Choroid plexus epithelial cell (primary cell): ENCODE measurements at regions not wholly inside any gene's neighbourhood (a gene's known extent, or its start where the extent isn't known, plus 50 kb on each side); places are given as distances from the start of the nearest gene placed in this dataset.

Source experiments
- DNase-seq: peaks from one replicate; pipeline ENCODE4 v3.0.0-alpha.2; 2010; ENCODE audit warnings: low read depth
- H3K4me3 ChIP-seq: 2 replicates; pipeline ENCODE4 v1.5.1; 2011; ENCODE audit warnings: low read depth, mild to moderate bottlenecking, control low read depth, low read length, moderate library complexity
- TF ChIP-seq, protein P1 (sequence below): conservative IDR thresholded peaks from 2 replicates; pipeline ENCODE4 v1.5.1; 2011; ENCODE audit warnings: low read depth, mild to moderate bottlenecking, control low read depth, inconsistent platforms, low read length, moderate library complexity

DNA sequence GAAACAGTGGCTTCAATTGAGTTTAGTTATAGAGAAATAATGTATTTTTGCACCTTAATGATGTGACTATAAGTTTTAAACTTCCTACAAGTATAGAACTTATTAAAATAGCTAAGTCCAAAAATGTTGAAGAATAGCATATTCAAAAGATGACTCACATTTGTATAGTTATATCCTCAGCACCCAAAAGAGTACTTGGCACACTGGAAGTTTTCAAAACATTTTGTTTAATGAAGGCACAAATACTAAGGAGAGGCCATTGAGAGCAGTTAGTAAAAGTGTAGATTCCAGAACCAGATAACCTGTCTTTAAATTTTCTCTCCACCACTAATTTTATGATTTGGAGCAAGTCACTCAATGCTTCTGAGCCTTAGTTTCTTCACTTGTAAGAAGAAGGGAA lies 226.9 kb upstream of the MID1 start:
- TF ChIP-seq, protein P1, sequence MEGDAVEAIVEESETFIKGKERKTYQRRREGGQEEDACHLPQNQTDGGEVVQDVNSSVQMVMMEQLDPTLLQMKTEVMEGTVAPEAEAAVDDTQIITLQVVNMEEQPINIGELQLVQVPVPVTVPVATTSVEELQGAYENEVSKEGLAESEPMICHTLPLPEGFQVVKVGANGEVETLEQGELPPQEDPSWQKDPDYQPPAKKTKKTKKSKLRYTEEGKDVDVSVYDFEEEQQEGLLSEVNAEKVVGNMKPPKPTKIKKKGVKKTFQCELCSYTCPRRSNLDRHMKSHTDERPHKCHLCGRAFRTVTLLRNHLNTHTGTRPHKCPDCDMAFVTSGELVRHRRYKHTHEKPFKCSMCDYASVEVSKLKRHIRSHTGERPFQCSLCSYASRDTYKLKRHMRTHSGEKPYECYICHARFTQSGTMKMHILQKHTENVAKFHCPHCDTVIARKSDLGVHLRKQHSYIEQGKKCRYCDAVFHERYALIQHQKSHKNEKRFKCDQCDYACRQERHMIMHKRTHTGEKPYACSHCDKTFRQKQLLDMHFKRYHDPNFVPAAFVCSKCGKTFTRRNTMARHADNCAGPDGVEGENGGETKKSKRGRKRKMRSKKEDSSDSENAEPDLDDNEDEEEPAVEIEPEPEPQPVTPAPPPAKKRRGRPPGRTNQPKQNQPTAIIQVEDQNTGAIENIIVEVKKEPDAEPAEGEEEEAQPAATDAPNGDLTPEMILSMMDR, result no peak
- DNase-seq, result no peak
- no peak overlapping the region for H3K4me3 ChIP-seq

DNA sequence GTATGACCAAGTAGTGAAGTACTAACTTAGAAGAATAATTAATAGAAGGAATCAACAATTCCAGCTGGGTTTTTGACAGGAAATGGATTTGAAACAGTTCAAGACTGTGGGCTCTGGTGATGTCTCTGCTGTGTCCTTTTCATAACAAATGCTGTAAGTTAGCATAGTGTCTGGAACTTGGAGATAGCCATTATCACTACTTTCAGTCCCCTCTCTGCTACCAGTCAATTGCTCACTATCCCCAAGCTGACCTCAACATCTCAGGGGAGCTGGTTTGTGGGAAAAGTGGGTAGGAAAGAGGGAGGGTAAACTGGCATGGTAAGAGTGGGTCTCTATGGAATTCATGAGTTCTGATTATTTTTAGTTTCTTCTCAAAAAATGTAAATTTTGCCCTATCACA lies 231.4 kb upstream of the MID1 start:
- TF ChIP-seq, protein P1, result no peak
- no peak overlapping the region for H3K4me3 ChIP-seq
- no peak for DNase-seq

DNA sequence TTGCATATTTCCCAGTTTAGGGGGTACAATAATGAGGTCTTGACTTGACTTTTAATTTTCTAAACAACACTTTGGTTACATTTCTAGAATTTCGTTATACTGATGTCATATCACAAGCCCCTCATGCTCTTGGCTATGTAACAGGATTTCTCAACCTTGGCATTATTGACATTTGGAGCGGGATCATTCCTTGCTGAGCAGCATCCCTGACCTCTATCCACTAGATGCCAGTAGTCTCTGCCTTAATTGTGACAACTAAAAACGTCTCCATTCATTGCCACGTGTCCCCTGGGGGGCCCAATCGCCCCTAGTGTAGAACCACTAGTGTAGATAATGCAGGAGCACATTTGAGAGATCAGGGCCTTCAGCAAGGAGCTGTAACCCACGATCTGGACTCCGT lies 234.2 kb upstream of the MID1 start:
- TF ChIP-seq, protein P1, result peak; percentile 24
- DNase-seq, result peak; percentile 15
- H3K4me3 ChIP-seq, result no peak overlapping the region

DNA sequence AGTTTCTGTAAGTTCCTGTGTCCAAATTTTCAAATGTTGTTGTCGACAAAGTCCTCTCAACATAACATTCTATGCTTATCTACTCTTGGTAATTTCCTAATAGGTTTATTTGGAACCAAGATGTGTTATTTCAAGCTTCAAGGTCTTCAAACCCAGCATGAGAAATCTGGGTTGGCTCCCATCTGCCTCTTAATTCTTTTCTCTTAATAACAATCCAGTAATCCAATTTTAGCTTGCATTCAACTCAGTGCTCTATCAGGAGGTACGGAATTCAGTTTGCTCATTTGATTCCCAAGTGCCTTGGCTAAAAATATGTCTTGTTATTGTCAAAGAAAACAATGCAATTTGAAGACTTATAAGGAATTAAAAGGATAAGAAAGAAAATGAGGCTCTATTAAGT lies 235.5 kb upstream of the MID1 start:
- TF ChIP-seq, protein P1, result no peak
- no peak overlapping the region for H3K4me3 ChIP-seq
- DNase-seq, result peak; percentile 23

DNA sequence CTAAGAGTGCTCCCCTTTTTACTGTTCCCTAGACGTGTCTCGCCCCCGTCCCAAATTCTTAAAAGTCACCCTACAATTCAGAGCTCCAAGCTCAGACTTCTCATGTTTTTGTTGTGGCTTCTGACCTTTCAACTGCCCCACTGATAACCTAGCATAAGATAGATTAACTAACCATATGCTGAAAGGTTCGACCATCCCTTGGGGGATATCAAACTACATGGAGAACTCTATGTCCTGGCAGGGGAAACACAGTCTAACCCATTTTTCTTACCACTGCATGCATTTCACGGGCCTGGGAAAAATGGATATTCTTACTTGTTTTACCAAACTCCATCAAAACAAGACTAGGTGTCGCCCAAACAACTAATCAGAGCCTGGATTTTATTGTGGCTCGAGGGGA lies 236.4 kb upstream of the MID1 start:
- TF ChIP-seq, protein P1, result no peak
- H3K4me3 ChIP-seq, result no peak overlapping the region
- no peak for DNase-seq

DNA sequence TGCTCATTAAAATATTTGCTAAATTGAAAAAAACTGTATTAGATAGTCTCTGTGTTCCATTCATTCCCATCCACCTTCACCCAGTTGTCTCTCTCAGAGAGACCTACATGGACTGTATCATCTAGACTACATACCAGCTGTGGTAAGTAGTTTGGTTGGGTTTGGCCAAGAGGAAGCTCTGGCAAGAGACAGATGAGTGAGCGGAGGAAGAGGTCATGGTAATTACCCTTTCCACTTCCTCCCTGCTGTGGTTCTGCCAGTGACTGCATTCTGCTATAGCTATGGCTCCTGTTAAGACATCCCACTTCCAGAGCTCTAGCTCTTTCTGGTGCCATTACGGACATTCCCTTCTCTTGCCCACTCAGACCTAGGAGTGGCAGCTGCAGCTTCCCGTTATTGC lies 239.0 kb upstream of the MID1 start:
- DNase-seq, result no peak
- H3K4me3 ChIP-seq, result no peak overlapping the region
- TF ChIP-seq, protein P1, result no peak

DNA sequence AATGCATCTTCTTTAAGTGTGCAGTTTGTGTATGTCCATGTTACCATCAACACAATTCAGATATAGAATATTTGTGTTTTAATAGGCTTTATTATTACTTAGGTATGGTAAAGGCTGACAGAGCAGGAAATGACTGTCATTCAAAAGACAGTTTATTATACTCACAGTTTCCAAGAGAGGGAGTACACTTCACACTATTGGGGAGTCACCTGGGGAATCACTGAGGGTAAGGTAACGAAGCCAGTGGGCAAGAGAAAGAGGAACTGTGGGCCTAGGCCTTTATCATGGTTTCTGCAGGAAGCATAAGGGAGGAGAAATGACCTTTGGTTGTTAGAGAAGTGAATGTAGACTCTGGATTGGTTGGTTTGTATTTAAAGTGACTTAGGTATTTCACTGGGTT lies 235.1 kb upstream of the HCCS start:
- TF ChIP-seq, protein P1, result no peak
- no peak overlapping the region for H3K4me3 ChIP-seq
- no peak for DNase-seq
